ENCODE measurements at regions not wholly inside any gene's neighbourhood (a gene's known extent, or its start where the extent isn't known, plus 50 kb on each side); places are given as distances from the start of the nearest gene placed in this dataset.

GRCh38 chr4:28007693-28008092 lies 1147.1 kb downstream of the STIM2 start:
- 41% methylated on average over 4 of the region's 4 CpGs for WGBS (ENCODE audit: missing lambda C conversion rate)
- ChIA-PET CTCF (no interaction called here), POLR2A (no interaction called here)
- ATAC-seq (no peak), FAIRE-seq (no peak), DNase-seq (ENCODE audit: low read depth in 1 of 2, low spot score in 1 of 2) (no peak)
- H3K4me1 ChIP-seq: no peaks in the 10 kb centered on the region
- H3K9me3 ChIP-seq: no peaks in the 10 kb centered on the region
- H3K4me2 ChIP-seq: no peak overlapping the region
- no peak overlapping the region for H3K4me3 ChIP-seq
- no peak overlapping the region for H3K27ac ChIP-seq
- TF ChIP-seq ELK1 (IDR thresholded peaks at IDR 0.05; ENCODE audit: low read depth, low read length) (no peak), RCOR1 (IDR thresholded peaks at IDR 0.05; ENCODE audit: low read depth, low read length) (no peak), RARB (CRISPR knock-in tag; IDR thresholded peaks at IDR 0.05) (no peak), E2F6 (IDR thresholded peaks at IDR 0.05; ENCODE audit: borderline replicate concordance, low read depth) (no peak), TFCP2L1 (CRISPR knock-in tag; IDR thresholded peaks at IDR 0.05) (no peak), POLR2A (IDR thresholded peaks at IDR 0.05; ENCODE audit: low read length) (no peak), KDM1A (IDR thresholded peaks at IDR 0.05; ENCODE audit: low read depth) (no peak), EHF (CRISPR knock-in tag; IDR thresholded peaks at IDR 0.05) (no peak), HES2 (IDR thresholded peaks at IDR 0.05) (no peak), MAFK (IDR thresholded peaks at IDR 0.05; ENCODE audit: partially characterized antibody) (no peak), POLR2AphosphoS2 (conservative IDR thresholded peaks at IDR 0.05; ENCODE audit: low read length) (no peak), JUN (IDR thresholded peaks at IDR 0.05) (no peak), CBX2 (IDR thresholded peaks at IDR 0.05; ENCODE audit: borderline replicate concordance, low read depth) (no peak), KDM5A (IDR thresholded peaks at IDR 0.05) (no peak), PHF8 (IDR thresholded peaks at IDR 0.05; ENCODE audit: borderline replicate concordance, low read depth) (no peak)
- TF ChIP-seq, protein P1, sequence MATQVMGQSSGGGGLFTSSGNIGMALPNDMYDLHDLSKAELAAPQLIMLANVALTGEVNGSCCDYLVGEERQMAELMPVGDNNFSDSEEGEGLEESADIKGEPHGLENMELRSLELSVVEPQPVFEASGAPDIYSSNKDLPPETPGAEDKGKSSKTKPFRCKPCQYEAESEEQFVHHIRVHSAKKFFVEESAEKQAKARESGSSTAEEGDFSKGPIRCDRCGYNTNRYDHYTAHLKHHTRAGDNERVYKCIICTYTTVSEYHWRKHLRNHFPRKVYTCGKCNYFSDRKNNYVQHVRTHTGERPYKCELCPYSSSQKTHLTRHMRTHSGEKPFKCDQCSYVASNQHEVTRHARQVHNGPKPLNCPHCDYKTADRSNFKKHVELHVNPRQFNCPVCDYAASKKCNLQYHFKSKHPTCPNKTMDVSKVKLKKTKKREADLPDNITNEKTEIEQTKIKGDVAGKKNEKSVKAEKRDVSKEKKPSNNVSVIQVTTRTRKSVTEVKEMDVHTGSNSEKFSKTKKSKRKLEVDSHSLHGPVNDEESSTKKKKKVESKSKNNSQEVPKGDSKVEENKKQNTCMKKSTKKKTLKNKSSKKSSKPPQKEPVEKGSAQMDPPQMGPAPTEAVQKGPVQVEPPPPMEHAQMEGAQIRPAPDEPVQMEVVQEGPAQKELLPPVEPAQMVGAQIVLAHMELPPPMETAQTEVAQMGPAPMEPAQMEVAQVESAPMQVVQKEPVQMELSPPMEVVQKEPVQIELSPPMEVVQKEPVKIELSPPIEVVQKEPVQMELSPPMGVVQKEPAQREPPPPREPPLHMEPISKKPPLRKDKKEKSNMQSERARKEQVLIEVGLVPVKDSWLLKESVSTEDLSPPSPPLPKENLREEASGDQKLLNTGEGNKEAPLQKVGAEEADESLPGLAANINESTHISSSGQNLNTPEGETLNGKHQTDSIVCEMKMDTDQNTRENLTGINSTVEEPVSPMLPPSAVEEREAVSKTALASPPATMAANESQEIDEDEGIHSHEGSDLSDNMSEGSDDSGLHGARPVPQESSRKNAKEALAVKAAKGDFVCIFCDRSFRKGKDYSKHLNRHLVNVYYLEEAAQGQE (IDR thresholded peaks at IDR 0.05): no peak
- TF ChIP-seq, protein P2, sequence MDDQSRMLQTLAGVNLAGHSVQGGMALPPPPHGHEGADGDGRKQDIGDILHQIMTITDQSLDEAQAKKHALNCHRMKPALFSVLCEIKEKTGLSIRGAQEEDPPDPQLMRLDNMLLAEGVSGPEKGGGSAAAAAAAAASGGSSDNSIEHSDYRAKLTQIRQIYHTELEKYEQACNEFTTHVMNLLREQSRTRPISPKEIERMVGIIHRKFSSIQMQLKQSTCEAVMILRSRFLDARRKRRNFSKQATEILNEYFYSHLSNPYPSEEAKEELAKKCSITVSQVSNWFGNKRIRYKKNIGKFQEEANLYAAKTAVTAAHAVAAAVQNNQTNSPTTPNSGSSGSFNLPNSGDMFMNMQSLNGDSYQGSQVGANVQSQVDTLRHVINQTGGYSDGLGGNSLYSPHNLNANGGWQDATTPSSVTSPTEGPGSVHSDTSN (IDR thresholded peaks at IDR 0.05): no peak

- Histone ChIP-seq H3K4me1 (no peaks in the 10 kb centered on the region), H3K27ac (no peak overlapping the region), H3K9me3 (0 out of 3 replicates have a peak, but pooled peaks cover 2% of the 10 kb centered on the region), H3K4me2 (no peak overlapping the region), H3K4me3 (no peak overlapping the region)
- DNase-seq (ENCODE audit: low read depth in 1 of 2, low spot score in 1 of 2): no peak
- no peak for FAIRE-seq
- ATAC-seq: no peak
- ChIA-PET CTCF (no interaction called here), POLR2A (no interaction called here)
- TF ChIP-seq NFE2L2 (conservative IDR thresholded peaks at IDR 0.05; ENCODE audit: low read length) (no peak), POLR2AphosphoS2 (conservative IDR thresholded peaks at IDR 0.05; ENCODE audit: low read length) (no peak), NR3C1 (IDR thresholded peaks at IDR 0.05) (no peak), MAX (IDR thresholded peaks at IDR 0.05) (no peak), MAZ (IDR thresholded peaks at IDR 0.05; ENCODE audit: borderline replicate concordance, low read depth, low read length) (no peak), E2F6 (IDR thresholded peaks at IDR 0.05; ENCODE audit: borderline replicate concordance, low read depth) (no peak), CBX8 (IDR thresholded peaks at IDR 0.05) (no peak), CHD2 (IDR thresholded peaks at IDR 0.05; ENCODE audit: low read length, partially characterized antibody) (no peak), RAD21 (conservative IDR thresholded peaks at IDR 0.05 in 1 of 2, IDR thresholded peaks at IDR 0.05 in 1 of 2) (no peak), KDM1A (IDR thresholded peaks at IDR 0.05; ENCODE audit: low read depth) (no peak), SREBF2 (IDR thresholded peaks at IDR 0.05) (no peak), HOXB5 (CRISPR knock-in tag; IDR thresholded peaks at IDR 0.05) (no peak), TP53 (CRISPR knock-in tag; IDR thresholded peaks at IDR 0.05) (no peak), ELK1 (IDR thresholded peaks at IDR 0.05; ENCODE audit: low read depth, low read length) (no peak), HOXB13 (CRISPR knock-in tag; IDR thresholded peaks at IDR 0.05; ENCODE audit: low read depth) (no peak)
- WGBS (ENCODE audit: missing lambda C conversion rate): 42% methylated on average over 2 of the region's 2 CpGs
Observed at GRCh38 chr4:28009541-28009940, 1148.9 kb downstream of the STIM2 start.
